Nephron progenitor cell (in vitro differentiated cells): ENCODE measurements at regions not wholly inside any gene's neighbourhood (a gene's known extent, or its start where the extent isn't known, plus 50 kb on each side); places are given as distances from the start of the nearest gene placed in this dataset.

ENCODE experiments used
- DNase-seq: peaks from one replicate; pipeline ENCODE4 v3.0.0; 2021
- H3K27ac Mint-ChIP-seq: 2 replicates; pipeline ENCODE4 v1.8.0; 2021; ENCODE audit warnings: mild to moderate bottlenecking, moderate library complexity, mixed read lengths
- H3K27me3 Mint-ChIP-seq: 2 replicates; pipeline ENCODE4 v1.8.0; 2021; ENCODE audit warnings: mild to moderate bottlenecking, low read depth, mixed read lengths; ENCODE audit not compliant: poor library complexity
- H3K36me3 Mint-ChIP-seq: 2 replicates; pipeline ENCODE4 v1.8.0; 2021; ENCODE audit warnings: low read depth, mixed read lengths
- H3K4me1 Mint-ChIP-seq: 2 replicates; pipeline ENCODE4 v1.8.0; 2021; ENCODE audit warnings: mixed read lengths
- H3K4me3 Mint-ChIP-seq: 2 replicates; pipeline ENCODE4 v1.8.0; 2021; ENCODE audit warnings: mild to moderate bottlenecking, moderate library complexity, mixed read lengths
- H3K9me3 Mint-ChIP-seq: 2 replicates; pipeline ENCODE4 v1.8.0; 2021; ENCODE audit warnings: mild to moderate bottlenecking, moderate library complexity, mixed read lengths
- CTCF ChIP-seq: fragments of 200-600 bp; sonication (generic); IDR thresholded peaks from 2 replicates; pipeline ENCODE4 v1.5.0; 2021; ENCODE audit warnings: antibody characterized with exemption

- Mint-ChIP-seq H3K4me1 (peaks cover 46% of the 10 kb centered on the region), H3K36me3 (no peaks in the 10 kb centered on the region), H3K27ac (peak overlapping the region; percentile 77), H3K9me3 (no peaks in the 10 kb centered on the region), H3K4me3 (peak overlapping the region; percentile 97), H3K27me3 (peaks cover 28% of the 10 kb centered on the region)
- DNase-seq: peak; percentile 44
- TF ChIP-seq CTCF: no peak
Measured at GRCh38 chr3:11717768-11718636, 74.3 kb upstream of the VGLL4 start.

GRCh38 chr3:11717301-11717700 is 73.6 kb upstream of the VGLL4 start:
- Mint-ChIP-seq H3K27me3 (peaks cover 27% of the 10 kb centered on the region), H3K4me1 (peaks cover 45% of the 10 kb centered on the region), H3K27ac (no peak overlapping the region), H3K36me3 (no peaks in the 10 kb centered on the region), H3K9me3 (no peaks in the 10 kb centered on the region), H3K4me3 (peak overlapping the region; percentile 97)
- no peak for TF ChIP-seq CTCF
- no peak for DNase-seq

GRCh38 chr3:11716573-11717290 is 73.0 kb upstream of the VGLL4 start:
- no peak overlapping the region for H3K27ac Mint-ChIP-seq
- peaks cover 5% of the 10 kb centered on the region for H3K9me3 Mint-ChIP-seq
- DNase-seq: no peak
- no peak overlapping the region for H3K4me3 Mint-ChIP-seq
- peaks cover 5% of the 10 kb centered on the region for H3K36me3 Mint-ChIP-seq
- peaks cover 40% of the 10 kb centered on the region for H3K4me1 Mint-ChIP-seq
- TF ChIP-seq CTCF: no peak
- H3K27me3 Mint-ChIP-seq: peaks cover 22% of the 10 kb centered on the region

- no peak for DNase-seq
- Mint-ChIP-seq H3K9me3 (peaks cover 22% of the 10 kb centered on the region), H3K4me3 (no peak overlapping the region), H3K4me1 (peaks cover 17% of the 10 kb centered on the region), H3K36me3 (peaks cover 25% of the 10 kb centered on the region), H3K27me3 (peaks cover 3% of the 10 kb centered on the region), H3K27ac (no peak overlapping the region)
- TF ChIP-seq CTCF: no peak
Measured at GRCh38 chr3:11713171-11713570, 69.5 kb upstream of the VGLL4 start.

- H3K27me3 Mint-ChIP-seq: peaks cover 2% of the 10 kb centered on the region
- H3K36me3 Mint-ChIP-seq: peaks cover 29% of the 10 kb centered on the region
- peaks cover 11% of the 10 kb centered on the region for H3K4me1 Mint-ChIP-seq
- H3K4me3 Mint-ChIP-seq: no peak overlapping the region
- no peak overlapping the region for H3K27ac Mint-ChIP-seq
- DNase-seq: no peak
- H3K9me3 Mint-ChIP-seq: peaks cover 25% of the 10 kb centered on the region
- no peak for TF ChIP-seq CTCF
Measured at GRCh38 chr3:11712646-11713045, 68.9 kb upstream of the VGLL4 start.
